ENCODE measurements at regions not wholly inside any gene's neighbourhood (a gene's known extent, or its start where the extent isn't known, plus 50 kb on each side); places are given as distances from the start of the nearest gene placed in this dataset.

GRCh38 chr2:180291552-180292421, 284.7 kb upstream of the CWC22 start:
- H3K4me1 ChIP-seq (ENCODE audit: insufficient read depth, low read length), result peaks cover 2% of the 10 kb centered on the region
- H3K27me3 ChIP-seq (ENCODE audit: insufficient read depth, low read length), result no peaks in the 10 kb centered on the region
- no peak overlapping the region for H2AFZ ChIP-seq (ENCODE audit: low read depth, low read length)
- H3K4me3 ChIP-seq (ENCODE audit: low read length), result no peak overlapping the region
- no peaks in the 10 kb centered on the region for H3K36me3 ChIP-seq (ENCODE audit: insufficient read depth, low read length)
- no peaks in the 10 kb centered on the region for H3K9me3 ChIP-seq (ENCODE audit: low read length)

- H3K27me3 ChIP-seq (ENCODE audit: insufficient read depth, low read length), result no peaks in the 10 kb centered on the region
- no peaks in the 10 kb centered on the region for H3K36me3 ChIP-seq (ENCODE audit: insufficient read depth, low read length)
- no peaks in the 10 kb centered on the region for H3K9me3 ChIP-seq (ENCODE audit: low read length)
- H3K4me3 ChIP-seq (ENCODE audit: low read length), result no peak overlapping the region
- H2AFZ ChIP-seq (ENCODE audit: low read depth, low read length), result no peak overlapping the region
- peaks cover 2% of the 10 kb centered on the region for H3K4me1 ChIP-seq (ENCODE audit: insufficient read depth, low read length)
Measured at GRCh38 chr2:180291060-180291459, 284.0 kb upstream of the CWC22 start.

- Histone ChIP-seq H3K9me3 (ENCODE audit: low read length) (no peaks in the 10 kb centered on the region), H3K4me1 (ENCODE audit: insufficient read depth, low read length) (peaks cover 3% of the 10 kb centered on the region), H3K4me3 (ENCODE audit: low read length) (no peak overlapping the region), H3K36me3 (ENCODE audit: insufficient read depth, low read length) (no peaks in the 10 kb centered on the region), H2AFZ (ENCODE audit: low read depth, low read length) (no peak overlapping the region), H3K27me3 (ENCODE audit: insufficient read depth, low read length) (no peaks in the 10 kb centered on the region)
Measured at GRCh38 chr2:180289627-180290026, 282.5 kb upstream of the CWC22 start.

- Histone ChIP-seq H3K9me3 (ENCODE audit: low read length) (no peaks in the 10 kb centered on the region), H3K27me3 (ENCODE audit: insufficient read depth, low read length) (no peaks in the 10 kb centered on the region), H3K36me3 (ENCODE audit: insufficient read depth, low read length) (no peaks in the 10 kb centered on the region), H2AFZ (ENCODE audit: low read depth, low read length) (peak overlapping the region; percentile 36), H3K4me3 (ENCODE audit: low read length) (no peak overlapping the region), H3K4me1 (ENCODE audit: insufficient read depth, low read length) (peaks cover 15% of the 10 kb centered on the region)
Measured at GRCh38 chr2:180279581-180279980, 272.5 kb upstream of the CWC22 start.

GRCh38 chr2:180276733-180277132, 269.6 kb upstream of the CWC22 start:
- H3K36me3 ChIP-seq (ENCODE audit: insufficient read depth, low read length), result no peaks in the 10 kb centered on the region
- H3K27me3 ChIP-seq (ENCODE audit: insufficient read depth, low read length), result no peaks in the 10 kb centered on the region
- H3K4me3 ChIP-seq (ENCODE audit: low read length), result no peak overlapping the region
- peaks cover 2% of the 10 kb centered on the region for H3K4me1 ChIP-seq (ENCODE audit: insufficient read depth, low read length)
- H2AFZ ChIP-seq (ENCODE audit: low read depth, low read length), result no peak overlapping the region
- no peaks in the 10 kb centered on the region for H3K9me3 ChIP-seq (ENCODE audit: low read length)

- Histone ChIP-seq H3K4me1 (ENCODE audit: insufficient read depth, low read length) (no peaks in the 10 kb centered on the region), H3K36me3 (ENCODE audit: insufficient read depth, low read length) (no peaks in the 10 kb centered on the region), H3K27me3 (ENCODE audit: insufficient read depth, low read length) (no peaks in the 10 kb centered on the region), H3K9me3 (ENCODE audit: low read length) (peaks cover 3% of the 10 kb centered on the region), H3K4me3 (ENCODE audit: low read length) (no peak overlapping the region), H2AFZ (ENCODE audit: low read depth, low read length) (no peak overlapping the region)
Measured at GRCh38 chr2:180268006-180268405, 260.9 kb upstream of the CWC22 start.

- Histone ChIP-seq H3K36me3 (ENCODE audit: insufficient read depth, low read length) (no peaks in the 10 kb centered on the region), H3K4me3 (ENCODE audit: low read length) (no peak overlapping the region), H2AFZ (ENCODE audit: low read depth, low read length) (no peak overlapping the region), H3K9me3 (ENCODE audit: low read length) (no peaks in the 10 kb centered on the region), H3K4me1 (ENCODE audit: insufficient read depth, low read length) (no peaks in the 10 kb centered on the region), H3K27me3 (ENCODE audit: insufficient read depth, low read length) (no peaks in the 10 kb centered on the region)
Measured at GRCh38 chr2:180261976-180262375, 254.9 kb upstream of the CWC22 start.

GRCh38 chr2:180258579-180258978, 251.5 kb upstream of the CWC22 start:
- Histone ChIP-seq H3K9me3 (ENCODE audit: low read length) (no peaks in the 10 kb centered on the region), H3K36me3 (ENCODE audit: insufficient read depth, low read length) (no peaks in the 10 kb centered on the region), H3K4me3 (ENCODE audit: low read length) (no peak overlapping the region), H3K4me1 (ENCODE audit: insufficient read depth, low read length) (no peaks in the 10 kb centered on the region), H2AFZ (ENCODE audit: low read depth, low read length) (no peak overlapping the region), H3K27me3 (ENCODE audit: insufficient read depth, low read length) (no peaks in the 10 kb centered on the region)

- Histone ChIP-seq H3K27me3 (ENCODE audit: insufficient read depth, low read length) (no peaks in the 10 kb centered on the region), H3K9me3 (ENCODE audit: low read length) (no peaks in the 10 kb centered on the region), H3K4me1 (ENCODE audit: insufficient read depth, low read length) (no peaks in the 10 kb centered on the region), H2AFZ (ENCODE audit: low read depth, low read length) (no peak overlapping the region), H3K36me3 (ENCODE audit: insufficient read depth, low read length) (no peaks in the 10 kb centered on the region), H3K4me3 (ENCODE audit: low read length) (no peak overlapping the region)
Measured at GRCh38 chr2:180258041-180258537, 251.0 kb upstream of the CWC22 start.

GRCh38 chr2:180257247-180257646, 250.2 kb upstream of the CWC22 start:
- Histone ChIP-seq H2AFZ (ENCODE audit: low read depth, low read length) (no peak overlapping the region), H3K4me3 (ENCODE audit: low read length) (no peak overlapping the region)

GRCh38 chr2:180255981-180256380, 248.9 kb upstream of the CWC22 start:
- Histone ChIP-seq H3K27me3 (ENCODE audit: insufficient read depth, low read length) (no peaks in the 10 kb centered on the region), H3K4me1 (ENCODE audit: insufficient read depth, low read length) (no peaks in the 10 kb centered on the region), H3K36me3 (ENCODE audit: insufficient read depth, low read length) (no peaks in the 10 kb centered on the region), H3K9me3 (ENCODE audit: low read length) (no peaks in the 10 kb centered on the region), H3K4me3 (ENCODE audit: low read length) (no peak overlapping the region), H2AFZ (ENCODE audit: low read depth, low read length) (no peak overlapping the region)

More at GRCh38 chr2:180257247-180257646, 250.2 kb upstream of the CWC22 start:
- no peaks in the 10 kb centered on the region for H3K4me1 ChIP-seq (ENCODE audit: insufficient read depth, low read length)
- no peaks in the 10 kb centered on the region for H3K9me3 ChIP-seq (ENCODE audit: low read length)
- no peaks in the 10 kb centered on the region for H3K27me3 ChIP-seq (ENCODE audit: insufficient read depth, low read length)
- H3K36me3 ChIP-seq (ENCODE audit: insufficient read depth, low read length), result no peaks in the 10 kb centered on the region

- H2AFZ ChIP-seq (ENCODE audit: low read depth, low read length), result no peak overlapping the region
- no peaks in the 10 kb centered on the region for H3K4me1 ChIP-seq (ENCODE audit: insufficient read depth, low read length)
- H3K9me3 ChIP-seq (ENCODE audit: low read length), result no peaks in the 10 kb centered on the region
- H3K4me3 ChIP-seq (ENCODE audit: low read length), result no peak overlapping the region
- no peaks in the 10 kb centered on the region for H3K36me3 ChIP-seq (ENCODE audit: insufficient read depth, low read length)
- H3K27me3 ChIP-seq (ENCODE audit: insufficient read depth, low read length), result no peaks in the 10 kb centered on the region
Measured at GRCh38 chr2:180254872-180255271, 247.8 kb upstream of the CWC22 start.

GRCh38 chr2:180247658-180248057, 240.6 kb upstream of the CWC22 start:
- H3K27me3 ChIP-seq (ENCODE audit: insufficient read depth, low read length), result no peaks in the 10 kb centered on the region
- H3K4me1 ChIP-seq (ENCODE audit: insufficient read depth, low read length), result peaks cover 3% of the 10 kb centered on the region
- H3K9me3 ChIP-seq (ENCODE audit: low read length), result no peaks in the 10 kb centered on the region
- H3K36me3 ChIP-seq (ENCODE audit: insufficient read depth, low read length), result no peaks in the 10 kb centered on the region
- no peak overlapping the region for H2AFZ ChIP-seq (ENCODE audit: low read depth, low read length)
- H3K4me3 ChIP-seq (ENCODE audit: low read length), result no peak overlapping the region

Data from neuron (in vitro differentiated cells).